GM18951 (cell line): ENCODE measurements at regions not wholly inside any gene's neighbourhood (a gene's known extent, or its start where the extent isn't known, plus 50 kb on each side); places are given as distances from the start of the nearest gene placed in this dataset.

Source experiments
- POLR2A ChIP-seq: IDR thresholded peaks from 4 replicates; pipeline ENCODE4 v1.6.1; 2011; ENCODE audit warnings: mild to moderate bottlenecking; ENCODE audit not compliant: insufficient read length, insufficient read depth; ENCODE audit errors: extremely low read depth
- in situ Hi-C: fragments of 300-500 bp; cut with MboI; formaldehyde crosslinking; loops from one replicate; pipeline ENCODE4 v1.12.0; 2022; ENCODE audit warnings: low sequenced_read_pairs, mixed read lengths, inconsistent platforms; ENCODE audit not compliant: unreplicated experiment

DNA sequence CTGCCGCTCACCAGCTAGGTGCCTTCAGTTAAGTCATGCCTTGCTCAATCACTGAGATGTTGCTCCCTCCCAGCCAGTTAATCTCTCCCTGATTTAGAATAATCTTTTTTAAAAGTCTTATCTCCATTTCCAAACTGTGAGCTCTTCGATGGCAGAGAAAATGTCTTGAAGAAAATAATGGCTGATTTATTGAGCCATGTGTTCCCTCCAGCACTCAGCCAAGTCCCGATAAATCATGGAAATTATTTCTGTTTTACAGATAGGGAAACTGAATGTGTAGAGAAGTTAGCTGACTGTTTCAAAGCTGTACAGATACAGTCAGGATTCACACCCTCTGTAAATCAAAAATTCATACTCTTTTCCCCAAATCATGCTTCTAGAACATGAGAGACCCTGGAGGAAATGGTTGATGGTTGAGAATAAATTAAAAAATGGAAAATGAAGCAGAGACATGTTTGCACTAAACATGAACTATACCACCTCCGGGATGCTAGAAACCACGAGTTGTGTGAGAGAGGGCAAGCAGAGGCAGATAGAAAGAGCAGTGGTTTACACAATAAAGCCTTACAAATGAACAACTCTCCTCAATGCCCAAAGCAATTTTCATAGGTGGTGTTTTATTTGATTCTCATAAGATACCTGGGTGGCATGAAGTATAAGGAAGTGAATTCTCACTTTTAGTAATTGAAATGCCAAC is 376.4 kb downstream of the PLPP3 start:
- in situ Hi-C loops, result no loop called here
- TF ChIP-seq POLR2A, result no peak

DNA sequence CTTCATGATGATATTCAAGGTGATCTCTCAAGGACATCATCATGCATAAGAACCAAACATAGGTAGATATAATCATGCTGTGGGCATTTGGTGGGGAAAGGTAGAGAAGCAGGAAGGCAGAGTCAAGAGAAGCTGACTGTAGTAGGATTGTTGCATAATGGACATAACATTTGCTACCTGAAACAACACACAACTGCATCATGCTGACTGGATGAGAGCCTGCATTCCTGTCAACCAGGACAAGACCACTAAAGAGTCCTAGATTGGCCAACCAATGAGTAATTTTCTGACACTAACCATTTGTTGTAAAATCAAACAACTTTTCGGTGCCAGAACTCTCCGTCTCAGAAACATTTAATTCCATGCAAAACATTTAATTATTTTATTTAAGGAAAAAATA is 377.2 kb downstream of the PLPP3 start:
- in situ Hi-C loops, result no loop called here
- TF ChIP-seq POLR2A, result no peak

DNA sequence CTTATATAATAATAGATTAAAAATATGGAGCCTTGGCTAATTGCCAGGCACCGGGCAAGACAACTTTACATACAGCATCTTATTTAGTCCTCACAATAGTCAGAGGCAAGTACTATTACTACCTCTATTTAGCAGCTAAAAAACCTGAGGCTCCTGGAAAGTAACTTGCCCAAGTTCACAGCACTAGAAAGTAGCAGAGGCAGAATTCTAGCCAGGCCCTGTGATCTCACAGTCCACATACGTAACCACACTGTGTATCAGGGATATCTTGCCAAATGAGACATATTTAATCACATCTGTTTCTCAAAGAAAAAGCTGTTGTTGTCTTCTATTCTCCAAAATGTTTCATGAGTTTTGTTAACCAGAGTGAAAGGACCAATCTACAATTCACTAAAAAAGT is 378.5 kb downstream of the PLPP3 start:
- no peak for TF ChIP-seq POLR2A
- in situ Hi-C loops, result no loop called here

DNA sequence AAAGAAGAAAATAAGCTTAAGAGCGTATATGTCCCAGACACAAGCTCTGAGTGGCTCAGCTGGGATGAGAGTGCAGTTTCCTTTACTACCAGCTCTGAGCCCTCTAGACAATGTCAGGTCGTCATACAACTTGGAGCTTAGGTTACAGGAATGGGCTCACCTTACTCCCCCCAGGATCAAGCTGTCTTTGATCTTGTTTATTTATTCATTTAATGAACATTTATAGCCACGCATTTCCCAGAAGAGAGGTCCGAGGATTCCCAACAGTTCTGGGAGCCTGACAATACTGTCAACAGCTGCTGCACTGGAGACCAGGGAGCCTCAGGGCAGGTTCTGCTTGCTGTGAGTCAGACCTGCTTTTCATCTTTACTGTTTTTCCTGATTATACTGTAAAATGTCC is 378.9 kb downstream of the PLPP3 start:
- TF ChIP-seq POLR2A, result no peak
- in situ Hi-C loops, result no loop called here

DNA sequence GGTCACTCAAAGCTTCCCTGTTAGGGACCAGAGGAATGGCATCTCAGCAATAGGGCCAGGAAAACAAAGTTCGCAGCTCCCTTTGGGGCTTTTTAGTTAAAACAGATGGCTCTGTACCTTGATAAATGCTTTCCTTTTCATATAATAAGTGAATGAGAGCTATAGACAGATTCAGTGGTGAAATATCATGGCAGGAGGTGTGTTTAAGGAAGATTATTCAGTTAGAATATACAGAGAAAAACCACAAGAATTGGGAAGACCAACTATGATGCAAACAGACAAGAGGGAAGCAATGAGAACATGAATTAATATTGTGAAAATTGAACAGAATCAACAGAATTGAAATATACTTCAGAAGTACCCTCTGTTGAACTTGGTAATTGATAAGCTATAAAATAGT is 379.4 kb downstream of the PLPP3 start:
- in situ Hi-C loops, result no loop called here
- TF ChIP-seq POLR2A, result no peak

DNA sequence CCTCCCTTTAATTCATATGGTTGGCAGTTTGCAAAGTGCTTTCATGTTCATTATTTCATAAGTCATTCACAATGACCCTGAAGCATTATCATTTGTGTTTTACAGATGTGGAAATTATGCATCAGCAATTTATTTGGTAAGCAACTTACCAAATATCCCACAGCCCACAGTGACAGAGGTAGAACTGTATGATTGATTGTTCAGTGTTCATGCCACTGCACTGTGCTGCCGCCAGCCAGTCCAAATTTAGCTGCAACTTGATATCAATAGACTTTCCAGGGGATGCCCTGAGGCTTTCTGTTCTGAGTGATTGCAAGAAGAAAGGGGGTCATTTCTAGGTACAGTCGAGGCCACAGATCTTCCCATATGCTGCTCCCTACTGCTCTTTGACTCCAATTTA is 380.3 kb downstream of the PLPP3 start:
- in situ Hi-C loops, result no loop called here
- no peak for TF ChIP-seq POLR2A

DNA sequence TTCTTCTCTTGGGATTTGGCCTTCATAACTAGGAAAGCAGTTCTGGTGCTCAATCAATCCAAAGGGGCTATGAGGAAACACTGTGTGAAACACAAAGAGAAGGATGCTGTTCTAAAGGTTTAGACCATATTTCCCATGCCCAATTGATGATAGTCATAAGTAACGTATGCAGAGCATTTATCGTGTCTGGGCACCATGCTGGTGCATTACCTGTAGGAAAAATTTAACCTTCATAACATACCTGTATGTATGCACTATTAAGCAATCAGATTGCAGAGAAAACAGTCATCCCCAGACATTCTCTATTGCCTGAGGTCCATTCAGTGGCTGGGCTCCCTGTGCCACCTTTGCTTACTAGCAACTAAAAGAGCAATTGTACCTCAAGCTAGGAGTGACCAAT is 381.4 kb downstream of the PLPP3 start:
- in situ Hi-C loops, result no loop called here
- TF ChIP-seq POLR2A, result no peak

DNA sequence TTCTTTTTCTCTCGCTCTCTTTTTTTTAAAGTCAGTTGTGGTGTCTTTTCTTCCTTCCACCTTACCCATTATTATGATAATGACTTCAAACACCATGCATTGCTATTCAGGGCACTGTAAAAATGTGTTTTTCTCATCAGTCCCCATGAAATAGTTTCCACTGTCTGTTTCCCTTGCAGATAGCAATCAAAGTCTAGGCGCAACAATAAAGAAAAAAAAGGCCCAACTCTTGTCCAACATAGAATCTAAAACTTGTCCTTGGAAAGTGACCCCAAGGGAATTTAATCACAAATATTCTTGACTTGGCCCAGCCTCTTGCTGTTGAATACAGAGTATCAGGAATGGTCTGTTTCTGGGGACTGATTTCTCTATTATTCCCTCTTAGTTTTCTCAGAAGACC is 382.5 kb downstream of the PLPP3 start:
- no peak for TF ChIP-seq POLR2A
- in situ Hi-C loops, result no loop called here

DNA sequence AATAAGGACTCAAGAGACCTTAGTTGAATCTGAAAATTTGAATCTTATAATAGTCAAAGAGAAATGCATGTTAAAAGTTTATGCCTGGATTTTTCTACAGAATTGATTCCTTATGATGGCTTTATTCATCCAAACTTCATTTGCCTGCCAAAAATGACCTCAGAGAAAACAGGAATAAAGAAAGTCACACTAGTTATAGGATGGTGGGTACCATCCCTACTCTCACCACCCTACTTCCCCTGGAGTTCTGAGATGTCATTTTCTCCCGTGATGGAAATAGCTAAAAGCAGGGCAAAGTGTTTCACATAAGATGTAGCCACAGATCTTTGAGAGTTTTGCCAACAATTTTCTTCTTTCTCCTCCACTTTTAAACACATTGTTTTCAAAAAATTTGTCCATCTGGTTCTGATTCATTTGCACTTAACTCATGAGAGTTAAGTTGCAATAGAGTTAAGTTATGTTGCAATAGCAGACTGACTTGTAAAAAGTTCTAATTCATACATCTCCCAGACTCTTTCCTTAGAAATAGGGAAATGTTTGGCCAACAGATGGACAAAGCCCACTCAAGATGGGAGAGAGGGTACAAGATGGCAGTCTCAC is 384.6 kb downstream of the PLPP3 start:
- no peak for TF ChIP-seq POLR2A
- in situ Hi-C loops, result no loop called here

DNA sequence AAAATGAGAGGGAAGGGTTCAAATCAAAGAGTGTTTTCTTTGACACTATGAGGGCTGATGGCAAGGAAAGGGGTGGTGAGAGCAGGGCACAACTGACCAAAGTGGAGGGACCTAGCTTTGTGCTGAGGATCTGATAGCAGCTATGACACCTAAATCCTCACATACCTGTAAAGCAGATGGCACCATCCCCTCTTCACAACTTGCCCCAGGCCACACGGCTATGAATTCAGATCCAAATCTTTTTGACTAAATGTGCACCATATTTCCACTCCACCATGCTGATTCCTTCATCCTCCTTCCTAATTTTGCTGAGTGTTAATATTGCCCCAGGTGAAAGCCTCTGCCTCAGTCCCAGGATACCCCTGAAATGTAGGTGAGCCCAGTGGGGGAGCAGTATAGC is 385.7 kb downstream of the PLPP3 start:
- TF ChIP-seq POLR2A, result no peak
- in situ Hi-C loops, result no loop called here

DNA sequence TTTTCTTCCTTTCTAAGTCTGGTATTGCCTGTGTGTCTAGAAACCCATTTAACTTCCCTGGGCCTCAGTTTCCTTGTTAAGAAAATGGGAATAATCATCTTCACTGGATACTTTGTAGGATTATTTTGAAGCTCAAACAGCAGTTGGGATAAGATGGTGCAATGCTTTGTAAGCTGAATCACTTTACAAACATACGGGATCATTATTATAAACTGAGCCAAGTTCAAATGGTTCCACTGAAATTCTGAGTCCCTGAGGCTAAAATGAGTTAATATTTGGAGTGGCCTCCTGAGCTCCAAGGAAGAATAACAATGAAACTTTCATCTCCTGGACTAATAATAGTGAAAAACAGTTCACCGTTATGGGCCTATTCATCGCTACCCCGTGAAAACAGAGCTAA is 388.0 kb downstream of the PLPP3 start:
- TF ChIP-seq POLR2A, result no peak
- in situ Hi-C loops, result no loop called here

DNA sequence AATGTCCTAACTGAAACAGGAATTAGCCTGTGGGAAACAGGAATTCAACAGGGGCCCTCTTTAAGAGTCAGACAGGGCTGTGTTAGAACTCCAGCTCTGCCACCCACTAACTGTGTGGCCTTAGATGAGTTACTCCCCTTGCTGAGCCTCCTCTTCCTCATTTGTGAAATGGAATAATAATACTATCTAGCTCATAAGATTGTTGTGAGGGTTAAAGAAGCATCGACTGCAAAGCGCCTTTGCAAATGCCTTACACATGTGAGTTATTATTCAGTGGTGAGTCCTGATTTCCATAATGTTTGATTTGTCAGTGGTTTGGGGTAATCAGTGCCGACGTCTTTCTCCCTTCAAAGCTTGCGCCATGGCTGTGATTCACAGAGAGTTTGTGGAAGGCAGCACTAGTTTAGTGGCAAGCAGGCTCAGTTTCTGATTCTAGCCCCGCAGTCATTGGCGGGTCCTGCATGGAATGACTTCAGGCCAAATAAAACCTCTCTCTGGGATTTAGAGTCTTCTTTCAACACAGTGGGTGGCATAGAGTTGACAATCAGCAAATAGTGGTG is 388.5 kb downstream of the PLPP3 start:
- no peak for TF ChIP-seq POLR2A
- in situ Hi-C loops, result no loop called here

DNA sequence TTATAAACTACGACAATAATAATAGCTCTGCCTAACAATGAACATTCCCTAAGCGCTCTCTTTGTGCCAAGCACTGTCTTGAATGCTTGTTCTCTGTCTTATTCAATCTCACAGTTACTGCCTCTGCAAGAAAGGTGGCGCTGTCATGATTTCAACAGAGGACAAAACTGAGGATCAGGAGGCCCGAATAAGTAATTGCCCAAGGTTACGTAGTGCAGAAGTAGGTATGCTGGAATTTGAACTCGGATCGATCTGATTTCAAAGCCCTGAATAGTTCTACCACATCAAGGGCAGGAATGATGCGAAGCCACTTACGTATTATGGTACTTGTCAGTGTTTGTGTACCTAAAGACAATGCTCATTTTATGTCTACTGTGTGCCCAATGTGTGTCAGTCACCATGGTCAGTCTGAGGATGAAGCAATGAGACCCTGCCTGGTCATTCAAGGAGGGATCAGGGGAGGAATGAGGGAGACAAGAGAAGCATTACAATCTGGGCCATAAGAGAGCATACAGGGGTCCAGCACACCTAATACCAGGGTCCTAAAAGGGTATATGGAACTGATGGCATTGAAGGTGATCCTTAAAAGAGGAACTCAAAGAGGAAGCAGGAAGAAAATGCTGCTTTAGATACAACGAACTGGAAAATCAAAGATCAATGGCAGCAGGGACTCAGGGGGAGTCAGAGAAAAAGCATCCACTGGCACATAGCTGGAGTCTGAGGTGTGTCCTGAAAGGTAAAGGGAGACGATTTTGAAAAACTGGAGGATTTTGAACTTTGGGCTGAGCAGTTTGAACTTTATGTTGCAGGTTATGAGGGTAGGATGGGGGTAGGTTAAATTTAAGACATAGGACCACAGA is 389.2 kb downstream of the PLPP3 start:
- TF ChIP-seq POLR2A, result no peak
- in situ Hi-C loops, result no loop called here
